Bone marrow (tissue), 2 donors: ENCODE measurements at regions not wholly inside any gene's neighbourhood (a gene's known extent, or its start where the extent isn't known, plus 50 kb on each side); places are given as distances from the start of the nearest gene placed in this dataset.

ENCODE experiments used
- DNase-seq, 2 donors: peaks; one replicate each; lab custom pipeline; 2025; lab: John Stamatoyannopoulos, UW

DNA sequence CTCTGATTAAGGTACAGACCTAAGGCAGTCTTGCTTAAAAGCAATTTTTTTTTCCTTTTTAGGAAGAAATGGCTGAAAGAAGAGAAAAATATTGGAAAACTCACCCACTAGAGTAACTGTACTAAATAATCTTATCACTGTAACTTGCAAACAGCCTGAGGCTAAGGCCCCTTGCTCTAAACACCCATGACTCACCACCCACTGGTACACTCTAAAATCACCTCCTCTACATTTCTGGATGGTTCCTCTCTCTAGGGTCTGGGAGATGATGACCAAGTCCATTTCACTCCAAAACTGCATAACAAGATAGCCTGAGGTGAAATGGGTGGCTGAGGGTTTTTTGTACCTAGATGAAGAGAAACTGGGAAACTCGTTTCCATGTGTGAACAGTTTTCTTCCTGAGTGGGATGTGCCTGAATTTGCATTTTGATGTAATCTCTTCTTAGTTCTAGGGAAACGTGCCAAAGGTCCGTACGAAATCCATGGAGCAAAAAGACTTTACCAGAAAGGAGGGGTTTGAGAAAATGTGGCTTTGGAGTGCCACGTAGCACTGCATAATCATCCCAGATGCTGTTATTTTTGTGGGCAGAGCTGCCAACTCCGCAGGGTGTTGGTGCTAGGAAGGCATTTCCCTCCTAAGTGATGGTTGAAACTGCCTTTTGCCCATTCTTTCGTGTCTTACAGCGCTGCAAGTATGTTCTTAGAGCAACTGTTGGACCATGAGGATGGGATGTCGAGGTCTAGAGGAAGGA is 113.5 kb upstream of the C10orf90 start:
- DNase-seq, result no peak

DNA sequence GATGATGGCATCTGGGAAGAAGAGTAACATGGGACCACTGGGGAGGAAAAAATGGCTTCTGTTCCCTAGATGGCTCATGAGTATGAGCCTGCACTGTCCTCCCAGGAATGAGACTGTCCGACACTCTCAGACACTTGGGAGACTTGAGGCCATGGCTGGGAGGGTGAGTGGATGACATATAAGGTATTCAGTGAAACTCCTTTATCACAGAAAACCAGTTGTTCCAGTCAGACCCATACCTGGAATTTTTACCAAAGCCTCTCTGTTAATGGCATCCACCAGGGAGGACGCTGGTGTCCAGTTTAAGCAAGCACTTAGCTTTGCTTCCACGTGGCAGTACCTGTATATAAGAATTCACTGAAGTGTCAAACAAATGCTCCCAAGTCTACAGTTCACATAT is 116.7 kb upstream of the C10orf90 start:
- no peak for DNase-seq

DNA sequence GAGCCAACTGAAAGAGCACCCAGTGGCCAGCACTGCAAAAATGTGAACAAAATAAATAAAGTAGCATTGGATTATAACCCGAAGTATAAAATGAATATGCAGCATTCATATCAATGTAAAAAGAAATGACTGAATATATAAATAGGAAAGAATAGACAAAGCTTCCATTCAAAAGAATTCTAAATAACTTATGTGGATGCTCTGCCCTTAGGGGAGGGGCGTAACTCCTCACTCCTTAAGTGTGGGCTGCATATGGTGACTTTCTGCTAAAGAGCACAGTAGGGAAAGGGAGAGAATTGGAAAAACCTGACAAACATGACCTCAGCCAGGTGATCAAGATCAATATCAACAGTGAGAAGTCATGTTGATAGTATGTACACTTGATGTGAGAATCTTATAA is 109.9 kb upstream of the DOCK1 start:
- DNase-seq, result no peak

DNA sequence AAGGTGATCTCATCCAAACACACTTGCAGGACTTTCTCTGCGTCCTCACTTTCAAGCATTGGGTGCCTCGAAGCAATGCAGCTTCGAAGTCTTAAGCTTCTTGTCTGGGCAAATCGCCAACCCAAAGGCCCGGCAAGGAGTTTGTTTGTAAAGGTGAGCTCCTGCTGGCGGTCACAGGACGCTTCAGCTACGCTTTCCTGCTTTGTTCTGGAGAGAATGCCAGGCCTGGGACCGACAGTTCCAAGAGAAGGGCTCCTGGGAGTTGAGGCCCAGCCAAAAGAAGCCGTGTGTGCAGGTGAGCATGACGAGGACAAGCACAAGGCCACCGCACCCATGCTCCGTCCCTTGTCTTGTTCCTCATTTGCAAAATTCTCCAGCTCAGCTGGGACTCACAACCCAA is 106.6 kb upstream of the DOCK1 start:
- DNase-seq, result no peak

DNA sequence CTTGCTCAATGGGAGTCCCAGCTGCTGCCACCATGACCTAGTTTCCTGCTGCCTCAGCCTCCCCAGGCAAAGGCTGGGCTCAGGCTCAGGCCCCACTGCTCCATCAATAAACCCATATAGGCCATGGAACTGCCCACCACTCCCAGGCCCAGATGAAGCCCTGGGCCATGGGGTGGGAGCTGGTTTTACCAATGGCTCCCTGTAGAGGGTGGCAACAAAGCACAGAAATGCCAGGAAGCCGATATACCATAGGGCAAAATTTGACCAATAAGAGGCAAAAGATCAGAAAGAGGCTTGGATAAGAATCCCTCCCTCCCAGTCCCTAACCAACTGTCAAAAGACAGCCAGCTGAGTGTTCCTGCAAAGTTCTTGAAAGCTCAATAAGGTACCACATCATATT is 101.8 kb upstream of the DOCK1 start:
- DNase-seq, result no peak

DNA sequence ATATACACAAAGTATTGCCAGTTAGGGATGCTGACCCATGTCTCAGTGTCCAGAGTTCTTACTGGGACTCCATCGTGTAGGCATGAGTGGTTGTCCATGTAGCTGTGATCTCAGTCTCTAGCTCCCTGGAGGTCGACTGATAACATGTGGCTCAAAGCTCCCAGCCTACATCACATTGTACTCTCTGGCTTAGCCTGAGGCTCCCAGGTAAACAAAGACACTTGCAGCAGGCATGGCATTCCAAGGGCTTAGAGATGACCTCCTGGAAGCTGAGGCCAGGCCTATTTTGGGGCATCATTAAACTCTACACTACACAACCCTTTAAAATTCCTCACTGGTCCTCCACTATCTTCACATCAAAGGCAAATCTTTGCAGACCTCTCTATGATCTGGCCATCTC is 100.8 kb upstream of the DOCK1 start:
- no peak for DNase-seq

DNA sequence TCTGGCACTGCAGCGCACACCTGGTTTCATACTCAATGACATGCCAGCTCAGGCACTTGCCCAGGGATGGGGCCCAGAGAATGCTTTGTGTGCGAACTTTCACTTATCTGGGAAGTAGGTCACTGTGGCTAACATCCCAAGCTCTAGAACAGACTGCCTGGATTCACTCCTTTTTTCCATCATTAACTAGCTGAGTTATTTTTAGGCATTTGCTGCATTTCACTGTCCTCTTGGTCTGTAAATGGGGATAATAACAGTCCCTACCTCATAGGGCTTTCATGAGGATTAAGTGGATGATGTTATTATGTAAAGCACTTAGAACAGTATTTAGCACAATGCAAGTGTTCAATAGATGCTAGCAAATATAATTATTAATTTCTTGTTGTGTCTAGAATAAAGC is 98.7 kb upstream of the DOCK1 start:
- no peak for DNase-seq

DNA sequence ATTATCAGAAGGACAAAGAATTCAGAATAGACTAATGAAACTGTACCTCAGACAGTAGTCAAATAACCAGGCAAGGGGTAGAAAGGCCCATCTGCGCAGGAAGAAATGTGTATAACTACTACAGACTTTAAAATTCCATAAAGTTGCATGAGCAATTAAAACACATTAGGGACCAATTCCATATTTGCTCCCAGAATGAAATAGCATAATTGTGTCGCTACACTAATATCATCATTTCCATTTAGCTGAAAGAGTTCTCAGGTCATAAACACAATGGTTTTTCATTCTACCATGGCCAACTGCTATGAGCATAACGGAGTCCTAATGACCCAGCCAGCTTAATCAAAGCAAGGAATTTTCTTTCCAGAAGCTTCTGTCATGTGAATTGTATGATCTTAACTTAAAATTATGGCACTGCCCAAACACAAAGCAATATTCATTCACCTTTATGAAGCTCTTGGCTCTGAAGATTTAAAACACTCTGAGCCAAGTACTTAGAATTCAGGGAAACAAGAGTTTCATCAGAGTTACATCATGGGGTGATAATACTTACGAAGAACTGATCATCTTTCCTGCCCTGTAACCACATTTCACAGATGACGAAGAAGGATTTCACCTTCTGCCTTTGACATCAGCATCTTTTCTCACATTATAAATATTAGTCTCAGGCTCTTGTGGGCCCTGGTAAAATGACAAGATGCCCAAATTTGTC is 98.1 kb upstream of the DOCK1 start:
- DNase-seq, result no peak

DNA sequence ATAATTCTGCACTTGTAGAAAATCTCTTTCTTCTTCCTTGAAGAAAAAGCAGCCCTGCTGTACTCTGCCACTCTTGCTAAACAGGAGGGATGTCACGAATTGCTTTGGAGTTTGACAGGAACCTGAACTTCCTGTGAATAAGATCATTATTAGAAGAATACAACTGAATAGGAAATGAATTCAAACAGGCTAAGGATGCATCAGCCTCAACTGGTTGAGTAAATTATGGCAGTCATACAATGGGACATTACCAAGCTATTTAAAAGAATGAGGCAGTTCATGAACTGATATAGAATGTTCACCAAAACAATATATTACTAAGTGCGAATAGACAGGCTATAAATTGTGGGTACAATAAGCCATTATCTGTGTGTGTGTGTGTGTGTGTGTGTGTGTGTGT is 97.1 kb upstream of the DOCK1 start:
- DNase-seq, result no peak

DNA sequence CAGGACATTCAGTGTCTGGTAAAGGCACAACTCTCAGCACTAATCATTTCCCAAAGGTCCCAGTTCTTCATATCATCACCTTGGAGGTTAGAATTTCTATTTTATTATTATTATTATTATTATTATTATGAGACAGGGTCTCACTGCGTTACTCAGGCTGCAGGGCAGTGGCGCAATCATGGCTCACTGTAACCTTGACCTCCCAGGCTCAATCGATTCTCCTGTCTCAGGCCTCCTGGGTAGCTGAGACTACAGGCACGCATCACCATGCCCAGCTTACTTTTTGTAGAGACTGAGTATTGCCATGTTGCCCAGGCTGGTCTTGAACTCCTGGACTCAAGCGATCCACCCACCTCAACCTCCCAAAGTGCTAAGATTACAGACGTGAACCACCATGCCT is 91.8 kb upstream of the DOCK1 start:
- DNase-seq, result no peak

DNA sequence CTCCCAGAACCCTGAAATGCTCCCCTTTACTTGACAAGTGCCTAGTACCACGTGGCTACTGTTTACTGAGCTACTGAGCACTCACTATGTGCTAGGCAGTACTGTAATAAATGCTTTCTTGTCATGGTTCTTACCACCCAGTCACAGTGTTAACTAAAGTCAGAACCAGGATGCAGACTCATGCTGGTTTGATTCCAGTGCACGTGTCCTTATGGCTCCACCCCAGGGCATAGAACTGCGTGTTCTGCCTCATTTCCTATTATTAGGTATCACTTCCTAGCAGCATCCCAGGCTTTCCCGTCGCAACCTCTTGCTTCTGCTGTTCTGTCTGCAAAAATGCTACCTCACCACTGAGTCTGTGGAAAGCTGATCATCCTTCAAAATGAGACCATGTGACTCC is 71.7 kb upstream of the DOCK1 start:
- no peak for DNase-seq

DNA sequence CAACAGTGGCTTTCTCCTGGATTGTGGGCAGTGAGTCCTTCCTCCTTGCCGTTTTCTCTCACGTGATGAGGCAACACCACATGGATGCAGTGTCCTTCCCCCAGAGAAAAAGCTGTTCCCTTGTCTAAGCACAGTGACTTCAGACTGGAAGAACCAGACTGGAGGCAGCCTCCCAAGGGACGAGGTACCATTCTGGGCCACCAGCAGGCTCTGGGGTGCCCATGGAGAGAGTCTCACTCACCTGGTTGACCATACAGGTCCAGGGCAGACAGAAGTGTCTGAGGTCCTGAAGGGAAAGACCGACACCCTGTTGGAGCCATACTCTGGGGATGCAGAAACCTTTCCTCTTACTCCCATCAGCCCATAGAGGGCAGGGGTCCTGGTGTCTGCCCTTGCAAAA is 69.2 kb upstream of the DOCK1 start:
- DNase-seq, result no peak

DNA sequence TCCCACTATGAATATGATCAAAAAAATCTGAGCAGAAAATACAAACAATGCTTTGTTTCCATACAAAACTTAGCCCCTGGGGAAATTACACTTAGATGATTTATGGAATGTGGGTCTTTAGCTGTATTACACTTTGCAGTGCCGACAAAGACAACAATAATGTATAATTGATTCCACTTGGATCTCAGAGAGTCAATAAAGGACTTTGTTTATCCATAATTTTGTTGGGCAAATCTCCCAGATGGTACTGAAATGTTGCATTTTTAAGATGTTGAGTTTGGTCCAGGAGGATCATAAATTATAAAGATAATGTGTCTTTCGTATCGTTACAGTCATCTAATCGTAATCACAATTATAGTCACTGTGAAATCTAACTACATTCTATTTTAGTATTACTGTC is 66.9 kb upstream of the DOCK1 start:
- DNase-seq, result no peak

DNA sequence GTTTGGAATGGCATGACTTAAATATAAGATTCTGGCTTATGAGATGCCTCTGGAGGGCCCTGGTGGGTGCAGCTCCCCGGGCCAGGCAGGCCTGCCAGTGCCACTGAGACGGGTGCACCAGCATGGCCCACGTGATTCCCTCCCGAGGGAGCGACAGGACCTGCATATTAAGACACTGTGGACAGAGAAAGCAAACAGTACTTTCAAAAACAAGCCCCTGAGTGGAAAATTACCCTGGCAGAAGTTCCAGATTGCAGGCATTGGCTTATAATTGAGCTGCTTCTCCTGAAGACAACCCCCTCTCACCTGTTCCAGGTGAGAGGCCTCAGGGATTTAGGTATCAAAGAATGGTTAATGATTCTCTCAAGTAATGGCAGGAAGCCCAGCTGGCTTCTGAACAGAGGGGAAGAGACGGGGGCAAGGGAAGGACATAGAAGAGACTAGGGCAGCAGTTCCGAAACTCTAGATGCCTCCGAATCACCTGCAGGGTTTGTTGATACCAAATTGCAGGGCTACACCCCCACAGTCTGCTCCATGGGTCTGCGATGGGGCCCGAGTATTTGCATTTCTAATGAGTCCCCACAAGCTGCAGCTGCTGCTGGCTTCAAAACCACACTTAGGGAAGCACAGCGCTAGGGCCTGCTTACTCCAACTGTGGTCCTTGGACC is 66.0 kb upstream of the DOCK1 start:
- no peak for DNase-seq

DNA sequence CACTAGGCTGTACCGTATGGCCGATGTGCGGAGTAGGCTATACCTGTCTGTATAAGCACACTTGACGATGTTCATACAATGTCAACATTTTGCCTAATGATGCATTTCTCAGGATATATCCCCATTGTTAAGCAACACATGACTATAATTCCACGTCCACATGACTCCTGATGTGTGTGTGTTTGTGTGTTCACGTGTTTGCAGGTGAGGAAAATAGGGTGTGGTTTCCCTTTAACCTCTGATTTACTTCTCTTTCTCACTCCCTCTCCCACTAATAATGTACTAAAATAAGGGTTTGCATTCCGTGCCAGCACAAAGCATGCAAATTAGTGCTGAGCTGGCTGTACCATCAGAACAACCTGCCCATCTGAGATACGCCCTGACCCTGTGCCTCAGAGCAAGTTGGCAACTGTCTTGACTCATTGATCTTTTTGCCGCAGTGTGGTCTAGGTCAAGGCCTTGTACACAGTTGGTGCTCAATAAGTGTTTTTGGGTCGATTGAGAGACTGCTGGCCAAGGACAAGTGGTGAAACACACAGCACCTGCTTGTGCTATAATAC is 64.6 kb upstream of the DOCK1 start:
- no peak for DNase-seq

DNA sequence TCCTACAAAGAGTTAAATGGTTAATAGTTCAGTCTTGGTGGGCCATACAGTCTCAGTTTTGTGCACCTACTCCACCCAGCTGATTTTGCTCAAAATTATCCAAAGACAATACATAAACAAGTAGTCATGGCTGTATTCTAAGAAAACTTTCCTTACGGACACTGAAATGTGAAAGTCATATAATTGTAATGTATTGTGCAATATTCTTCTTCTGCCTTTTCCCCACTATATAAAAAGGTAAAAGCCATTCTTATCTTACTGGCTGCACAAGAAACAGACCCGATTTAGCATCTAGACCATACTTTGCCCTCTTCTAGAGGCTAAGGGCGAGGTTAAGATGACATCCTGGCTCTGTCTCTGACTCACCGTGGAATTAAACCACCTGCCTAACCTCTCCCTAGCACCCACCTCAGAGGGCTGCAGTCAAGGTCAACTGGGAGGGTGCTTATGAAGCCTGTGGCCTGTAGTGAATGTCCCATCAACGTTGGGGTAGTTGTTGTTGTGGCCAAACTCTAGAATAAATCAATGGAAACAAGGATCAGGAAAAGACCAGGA is 63.8 kb upstream of the DOCK1 start:
- no peak for DNase-seq

DNA sequence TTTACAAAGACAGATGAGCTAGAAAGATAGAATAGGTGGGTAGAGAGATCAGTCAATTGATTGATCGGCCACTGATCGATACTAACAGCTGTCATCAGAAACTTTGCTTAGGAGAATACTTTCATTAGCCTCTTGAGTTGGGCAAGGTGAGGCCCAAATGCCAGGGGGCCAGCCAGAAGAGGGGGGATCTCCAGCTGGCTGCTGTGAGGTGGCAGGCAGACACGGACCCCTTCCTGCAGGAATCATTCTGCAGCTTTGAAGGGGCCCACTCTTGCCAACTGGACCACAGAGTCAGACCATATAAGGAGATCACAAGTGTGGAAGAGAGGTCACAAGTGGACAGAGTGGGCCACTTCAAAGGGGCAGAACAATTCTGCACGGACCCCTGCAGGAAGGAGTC is 62.9 kb upstream of the DOCK1 start:
- DNase-seq, result no peak

DNA sequence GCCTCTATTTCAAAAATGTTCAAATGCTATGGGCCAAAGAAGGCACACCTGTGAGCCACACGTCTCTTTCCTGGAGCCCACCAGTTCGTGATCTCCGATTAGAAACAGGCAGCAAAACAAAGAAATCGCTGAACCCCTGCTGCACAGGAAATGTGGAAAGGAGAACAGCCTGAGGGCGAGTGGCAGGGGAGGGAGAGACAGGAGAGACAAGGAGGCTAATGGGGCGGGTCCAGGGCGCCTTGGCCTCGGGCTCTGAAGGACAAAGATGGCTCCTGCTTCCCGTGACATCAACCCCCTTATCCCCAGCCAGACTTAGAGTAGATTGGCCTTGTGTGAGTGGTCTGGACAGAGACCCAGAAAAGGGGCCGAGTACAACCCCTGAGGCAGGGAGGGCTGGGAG is 62.4 kb upstream of the DOCK1 start:
- no peak for DNase-seq

DNA sequence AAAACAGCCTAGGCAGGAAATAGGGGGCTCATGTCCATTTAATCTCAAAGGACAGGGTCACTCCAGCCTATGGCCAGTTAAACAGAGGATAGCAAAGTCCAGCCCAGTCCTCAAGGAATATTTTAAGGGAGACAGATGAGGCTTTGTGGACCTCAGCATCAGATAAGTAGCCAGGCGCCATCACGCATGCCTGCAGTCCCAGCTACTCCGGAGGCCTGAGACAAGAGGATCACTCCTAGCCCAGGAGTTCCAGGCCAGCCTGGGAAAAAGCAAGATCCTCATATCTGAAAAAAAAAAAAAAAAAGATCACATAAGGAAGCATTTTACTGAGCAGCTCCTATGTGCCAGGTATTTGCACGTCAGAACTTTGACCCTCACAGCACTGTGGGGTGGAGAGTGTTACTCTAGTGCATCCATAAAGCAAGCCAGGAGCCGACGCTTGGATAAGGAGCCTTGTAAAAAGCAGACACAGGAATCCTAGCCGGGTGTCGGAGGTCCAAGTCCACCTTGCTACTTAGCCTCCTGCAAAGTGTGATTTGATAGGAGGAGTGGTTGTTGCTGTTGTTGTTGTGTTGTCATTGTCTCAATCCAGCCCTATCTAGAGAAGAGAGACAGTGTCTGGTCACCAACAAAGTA is 61.8 kb upstream of the DOCK1 start:
- no peak for DNase-seq

DNA sequence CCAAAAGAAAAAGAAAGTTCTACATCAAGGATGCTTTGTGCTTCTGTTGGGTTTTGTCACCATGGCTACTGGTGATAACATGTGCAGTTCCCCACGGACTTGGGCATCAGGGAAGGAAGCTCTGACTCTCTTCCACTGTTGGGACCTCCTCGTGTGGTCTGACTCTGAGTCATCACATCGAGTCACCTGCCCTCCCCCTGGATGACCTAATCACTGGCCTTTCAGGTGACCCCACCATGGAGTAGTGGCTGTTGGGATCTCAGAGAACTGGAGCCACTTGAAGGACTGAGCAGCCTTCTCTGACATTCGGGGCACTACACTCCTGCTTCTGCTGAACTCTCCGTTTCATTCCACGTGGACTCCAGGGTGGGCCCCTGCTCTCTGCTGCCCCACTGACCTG is 60.8 kb upstream of the DOCK1 start:
- no peak for DNase-seq

DNA sequence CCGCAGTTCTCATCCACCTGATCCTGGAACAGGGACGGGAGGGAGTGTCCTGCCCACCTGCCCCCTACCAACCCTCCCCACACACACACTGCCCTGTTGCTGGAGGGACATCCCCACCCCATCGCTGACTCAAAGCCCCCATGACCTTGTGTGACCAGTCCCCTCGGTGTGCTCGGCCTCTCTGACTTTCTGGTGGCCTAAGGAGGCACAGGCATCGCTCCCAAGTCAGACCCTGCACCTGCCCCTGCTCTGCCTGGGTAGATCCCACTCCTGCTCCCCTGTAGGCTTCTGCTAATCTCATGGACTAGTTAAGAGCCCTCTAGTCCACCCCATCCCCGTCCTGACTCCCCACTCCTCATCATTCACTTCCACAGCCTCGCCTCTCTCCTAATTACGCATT is 58.8 kb upstream of the DOCK1 start:
- DNase-seq, result no peak

DNA sequence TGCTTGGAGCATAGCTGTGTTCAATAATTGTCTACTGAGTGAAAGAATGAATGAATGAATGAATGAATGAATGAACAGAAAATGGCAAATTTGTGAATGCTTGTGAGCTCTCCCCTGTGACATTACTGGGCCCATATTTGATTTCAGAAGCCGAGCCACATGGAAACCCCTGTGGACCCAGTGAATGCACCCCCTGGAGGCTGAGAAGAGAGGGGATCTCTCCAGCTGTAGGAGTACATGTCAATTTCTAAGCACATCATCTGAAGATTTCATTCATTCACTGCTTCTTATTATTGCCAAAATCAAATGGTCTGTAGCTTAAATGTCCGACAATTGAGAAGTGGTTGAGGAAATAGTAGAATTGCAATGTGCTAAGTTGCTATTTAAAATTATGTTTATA is 58.3 kb upstream of the DOCK1 start:
- no peak for DNase-seq
